ENCODE measurements at regions not wholly inside any gene's neighbourhood (a gene's known extent, or its start where the extent isn't known, plus 50 kb on each side); places are given as distances from the start of the nearest gene placed in this dataset.

- Histone ChIP-seq H3K4me1 (ENCODE audit: control insufficient read depth in 1 of 2, extremely low read depth in 1 of 2, insufficient read depth in 2 of 2, low read length in 2 of 2) (no peaks in the 10 kb centered on the region), H3K36me3 (ENCODE audit: control insufficient read depth in 2 of 2, extremely low read depth in 1 of 2, insufficient read depth in 1 of 2, low read length in 1 of 2) (no peaks in the 10 kb centered on the region), H3K27me3 (replicated peaks in 1 of 2; ENCODE audit: control insufficient read depth in 2 of 2, extremely low read depth in 1 of 2, insufficient read depth in 2 of 2, low read length in 1 of 2) (no peaks in the 10 kb centered on the region), H3K4me3 (ENCODE audit: control insufficient read depth in 1 of 2, extremely low read depth in 1 of 2, low read length in 1 of 2) (no peak overlapping the region), H3K27ac (ENCODE audit: low read length) (no peak overlapping the region), H3K9me3 (no peaks in the 10 kb centered on the region)
- Mint-ChIP-seq H3K9me3 (no peaks in the 10 kb centered on the region), H3K27ac (no peak overlapping the region), H3K4me3 (no peak overlapping the region), H3K27me3 (no peaks in the 10 kb centered on the region), H3K36me3 (no peaks in the 10 kb centered on the region), H3K4me1 (no peaks in the 10 kb centered on the region)
- WGBS (ENCODE audit: insufficient coverage), result 83% methylated on average over 3 of the region's 3 CpGs
- CTCF ChIA-PET, result no interaction called here
- DNase-seq (no peak), ATAC-seq (replicated peaks in 1 of 4) (no peak)
- POLR2A ChIA-PET, result no interaction called here
Observed at GRCh38 chr12:13801543-13801942, 179.9 kb downstream of the GRIN2B start.

- peaks cover 0 to 7% (median 7%) of the 10 kb centered on the region in 3 donors for H3K9me3 Mint-ChIP-seq
- H3K27me3 Mint-ChIP-seq, result no peaks in the 10 kb centered on the region
- Histone ChIP-seq H3K4me1 (ENCODE audit: control insufficient read depth in 1 of 2, extremely low read depth in 1 of 2, insufficient read depth in 2 of 2, low read length in 2 of 2) (no peaks in the 10 kb centered on the region), H3K27ac (ENCODE audit: low read length) (no peak overlapping the region), H3K4me3 (ENCODE audit: control insufficient read depth in 1 of 2, extremely low read depth in 1 of 2, low read length in 1 of 2) (no peak overlapping the region), H3K27me3 (replicated peaks in 1 of 2; ENCODE audit: control insufficient read depth in 2 of 2, extremely low read depth in 1 of 2, insufficient read depth in 2 of 2, low read length in 1 of 2) (no peaks in the 10 kb centered on the region), H3K36me3 (ENCODE audit: control insufficient read depth in 2 of 2, extremely low read depth in 1 of 2, insufficient read depth in 1 of 2, low read length in 1 of 2) (no peaks in the 10 kb centered on the region), H3K9me3 (no peaks in the 10 kb centered on the region)
- DNase-seq, result no peak
- H3K4me3 Mint-ChIP-seq, result no peak overlapping the region
- no peak for ATAC-seq (replicated peaks in 1 of 4)
- ChIA-PET CTCF (no interaction called here), POLR2A (no interaction called here)
- whole genome bisulfite sequencing (ENCODE audit: insufficient coverage), result 44% methylated on average over 1 of the region's 3 CpGs
- no peaks in the 10 kb centered on the region for H3K4me1 Mint-ChIP-seq
- no peak overlapping the region for H3K27ac Mint-ChIP-seq
- no peaks in the 10 kb centered on the region for H3K36me3 Mint-ChIP-seq
Observed at GRCh38 chr12:13799574-13799973, 181.8 kb downstream of the GRIN2B start.

DNA sequence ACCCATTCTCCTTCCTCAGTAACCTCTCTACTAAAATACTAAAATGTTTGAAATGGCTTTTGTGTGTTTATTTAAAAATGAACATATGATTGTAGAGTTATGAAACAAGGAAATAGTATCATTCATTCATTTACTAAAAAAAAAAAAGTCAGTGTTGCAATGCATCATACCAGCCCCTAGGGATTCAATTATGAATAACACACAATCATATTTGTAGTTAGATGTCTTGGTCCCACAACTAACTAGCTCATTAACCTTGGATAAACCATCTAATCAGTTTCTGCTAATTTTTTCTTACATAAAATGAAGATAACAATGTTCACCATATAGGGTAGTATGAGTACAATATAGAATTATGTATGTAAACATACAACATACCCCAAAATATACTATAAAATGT, 183.2 kb downstream of the GRIN2B start:
- ATAC-seq (replicated peaks in 1 of 4) (no peak), DNase-seq (no peak)
- Histone ChIP-seq H3K9me3 (no peaks in the 10 kb centered on the region), H3K4me3 (ENCODE audit: control insufficient read depth in 1 of 2, extremely low read depth in 1 of 2, low read length in 1 of 2) (no peak overlapping the region), H3K27ac (ENCODE audit: low read length) (no peak overlapping the region), H3K27me3 (replicated peaks in 1 of 2; ENCODE audit: control insufficient read depth in 2 of 2, extremely low read depth in 1 of 2, insufficient read depth in 2 of 2, low read length in 1 of 2) (no peaks in the 10 kb centered on the region), H3K36me3 (ENCODE audit: control insufficient read depth in 2 of 2, extremely low read depth in 1 of 2, insufficient read depth in 1 of 2, low read length in 1 of 2) (no peaks in the 10 kb centered on the region), H3K4me1 (ENCODE audit: control insufficient read depth in 1 of 2, extremely low read depth in 1 of 2, insufficient read depth in 2 of 2, low read length in 2 of 2) (no peaks in the 10 kb centered on the region)
- Mint-ChIP-seq H3K4me3 (no peak overlapping the region), H3K4me1 (no peaks in the 10 kb centered on the region), H3K36me3 (no peaks in the 10 kb centered on the region), H3K27me3 (no peaks in the 10 kb centered on the region), H3K27ac (no peak overlapping the region), H3K9me3 (peaks cover 0 to 10% (median 7%) of the 10 kb centered on the region in 3 donors)
- ChIA-PET CTCF (interaction anchor here in 1 of 2 donors (0.6 kb wide), 1 partner anchor 65 kb away, joined by 3 read pairs; no protein-coding TSS in a partner anchor), POLR2A (no interaction called here)

GRCh38 chr12:13794706-13795105, 186.7 kb downstream of the GRIN2B start:
- Mint-ChIP-seq H3K36me3 (no peaks in the 10 kb centered on the region), H3K27ac (no peak overlapping the region), H3K9me3 (peaks cover 0 to 10% (median 7%) of the 10 kb centered on the region in 3 donors), H3K27me3 (peaks cover 2 to 3% of the 10 kb centered on the region in 2 donors), H3K4me1 (no peaks in the 10 kb centered on the region), H3K4me3 (no peak overlapping the region)
- POLR2A ChIA-PET, result no interaction called here
- Histone ChIP-seq H3K4me3 (ENCODE audit: control insufficient read depth in 1 of 2, extremely low read depth in 1 of 2, low read length in 1 of 2) (no peak overlapping the region), H3K4me1 (ENCODE audit: control insufficient read depth in 1 of 2, extremely low read depth in 1 of 2, insufficient read depth in 2 of 2, low read length in 2 of 2) (no peaks in the 10 kb centered on the region), H3K27me3 (replicated peaks in 1 of 2; ENCODE audit: control insufficient read depth in 2 of 2, extremely low read depth in 1 of 2, insufficient read depth in 2 of 2, low read length in 1 of 2) (no peaks in the 10 kb centered on the region), H3K36me3 (ENCODE audit: control insufficient read depth in 2 of 2, extremely low read depth in 1 of 2, insufficient read depth in 1 of 2, low read length in 1 of 2) (no peaks in the 10 kb centered on the region), H3K9me3 (no peaks in the 10 kb centered on the region), H3K27ac (ENCODE audit: low read length) (no peak overlapping the region)
- 69% methylated on average over 2 of the region's 2 CpGs for WGBS (ENCODE audit: insufficient coverage)
- DNase-seq, result no peak
- ATAC-seq (replicated peaks in 1 of 4), result no peak
- CTCF ChIA-PET, result interaction anchor here in 1 of 2 donors (0.6 kb wide), 1 partner anchor 1334 kb away, joined by 4 read pairs; no protein-coding TSS in a partner anchor

DNA sequence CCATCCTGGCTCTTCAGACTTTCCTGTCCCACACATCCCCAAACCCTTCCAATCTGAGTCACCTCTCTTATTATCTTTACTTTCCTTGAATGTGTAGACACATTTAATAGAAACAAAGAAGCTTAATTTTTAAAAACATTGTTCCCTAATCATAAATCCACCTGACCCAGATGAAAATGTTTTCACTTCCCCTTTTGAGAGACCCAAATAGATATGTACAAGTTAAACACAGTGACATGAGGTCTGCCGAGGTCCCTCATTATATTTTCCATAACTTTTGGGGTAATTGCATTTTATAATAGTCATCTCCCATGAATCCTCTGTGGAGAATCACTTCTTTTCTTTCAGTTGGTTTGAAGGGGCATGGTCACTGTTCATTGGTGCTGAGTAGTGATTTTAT, 191.1 kb downstream of the GRIN2B start:
- no peak overlapping the region for H3K27ac ChIP-seq (ENCODE audit: low read length)
- Mint-ChIP-seq H3K27me3 (peaks cover 6% of the 10 kb centered on the region in 2 donors), H3K36me3 (no peaks in the 10 kb centered on the region), H3K27ac (no peak overlapping the region), H3K4me1 (no peaks in the 10 kb centered on the region), H3K9me3 (peaks cover 3 to 8% (median 4%) of the 10 kb centered on the region in 3 donors), H3K4me3 (no peak overlapping the region)
- H3K9me3 ChIP-seq, result no peaks in the 10 kb centered on the region
- ChIA-PET CTCF (no interaction called here), POLR2A (no interaction called here)
- no peaks in the 10 kb centered on the region for H3K4me1 ChIP-seq (ENCODE audit: control insufficient read depth in 1 of 2, extremely low read depth in 1 of 2, insufficient read depth in 2 of 2, low read length in 2 of 2)
- H3K36me3 ChIP-seq (ENCODE audit: control insufficient read depth in 2 of 2, extremely low read depth in 1 of 2, insufficient read depth in 1 of 2, low read length in 1 of 2), result no peaks in the 10 kb centered on the region
- no peak for ATAC-seq (replicated peaks in 1 of 4)
- H3K27me3 ChIP-seq (replicated peaks in 1 of 2; ENCODE audit: control insufficient read depth in 2 of 2, extremely low read depth in 1 of 2, insufficient read depth in 2 of 2, low read length in 1 of 2), result no peaks in the 10 kb centered on the region
- WGBS (ENCODE audit: insufficient coverage), result no CpG with 5 or more reads among the region's 1 CpG
- DNase-seq, result no peak
- no peak overlapping the region for H3K4me3 ChIP-seq (ENCODE audit: control insufficient read depth in 1 of 2, extremely low read depth in 1 of 2, low read length in 1 of 2)

DNA sequence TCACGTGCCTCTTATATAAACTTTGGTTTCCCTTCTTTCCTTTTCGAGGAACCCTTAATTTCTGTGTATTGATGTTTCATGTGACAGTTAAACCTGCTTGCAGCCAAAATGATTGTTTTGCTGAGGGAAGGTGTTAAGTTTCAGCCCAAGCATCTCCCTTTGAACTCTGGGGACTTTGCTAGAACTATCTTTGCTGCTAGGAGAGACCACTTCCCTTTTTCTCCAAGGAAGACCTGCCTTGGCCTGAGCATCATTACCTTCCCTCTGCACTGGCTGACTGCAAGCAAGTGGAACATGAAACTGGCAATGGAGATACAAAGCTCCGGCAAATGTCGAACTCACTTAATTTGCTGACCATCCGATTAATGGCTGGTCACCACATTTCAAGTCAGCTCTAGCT, 192.8 kb downstream of the GRIN2B start:
- DNase-seq, result no peak
- no peak overlapping the region for H3K27ac ChIP-seq (ENCODE audit: low read length)
- no peaks in the 10 kb centered on the region for H3K27me3 ChIP-seq (replicated peaks in 1 of 2; ENCODE audit: control insufficient read depth in 2 of 2, extremely low read depth in 1 of 2, insufficient read depth in 2 of 2, low read length in 1 of 2)
- Mint-ChIP-seq H3K27me3 (peaks cover 7% of the 10 kb centered on the region in 2 donors), H3K4me1 (no peaks in the 10 kb centered on the region), H3K36me3 (no peaks in the 10 kb centered on the region), H3K4me3 (no peak overlapping the region), H3K27ac (no peak overlapping the region), H3K9me3 (peaks cover 0 to 4% (median 0%) of the 10 kb centered on the region in 3 donors)
- no peak for ATAC-seq (replicated peaks in 1 of 4)
- ChIA-PET CTCF (no interaction called here), POLR2A (no interaction called here)
- H3K36me3 ChIP-seq (ENCODE audit: control insufficient read depth in 2 of 2, extremely low read depth in 1 of 2, insufficient read depth in 1 of 2, low read length in 1 of 2), result no peaks in the 10 kb centered on the region
- no peaks in the 10 kb centered on the region for H3K9me3 ChIP-seq
- 60% methylated on average over 5 of the region's 5 CpGs for WGBS (ENCODE audit: insufficient coverage)
- H3K4me1 ChIP-seq (ENCODE audit: control insufficient read depth in 1 of 2, extremely low read depth in 1 of 2, insufficient read depth in 2 of 2, low read length in 2 of 2), result no peaks in the 10 kb centered on the region
- no peak overlapping the region for H3K4me3 ChIP-seq (ENCODE audit: control insufficient read depth in 1 of 2, extremely low read depth in 1 of 2, low read length in 1 of 2)

DNA sequence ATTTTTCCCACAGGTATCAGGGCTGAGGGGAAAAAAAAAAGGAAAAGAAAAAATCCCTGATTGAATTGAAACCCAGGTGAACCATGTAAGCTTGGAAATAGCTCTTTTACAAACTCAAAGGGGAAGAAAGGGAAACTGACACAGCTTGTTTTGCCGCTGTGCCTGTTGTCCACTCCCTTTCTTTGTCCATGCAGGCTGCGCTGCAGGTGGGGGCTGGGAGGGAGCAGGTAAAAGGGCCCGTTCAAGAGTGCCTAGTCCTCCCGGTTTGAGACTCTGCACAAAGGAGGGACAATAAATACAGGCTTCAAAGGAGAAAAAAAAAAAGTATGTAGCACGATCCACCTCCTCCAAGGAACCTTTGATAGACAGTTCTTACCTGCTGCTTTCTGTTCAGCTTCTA, 194.8 kb downstream of the GRIN2B start:
- H3K9me3 Mint-ChIP-seq, result peaks cover 0 to 10% (median 0%) of the 10 kb centered on the region in 3 donors
- CTCF ChIA-PET, result interaction anchor here in 1 of 2 donors (0.5 kb wide), 1 partner anchor 48 kb away, joined by 3 read pairs; no protein-coding TSS in a partner anchor
- WGBS (ENCODE audit: insufficient coverage), result 80% methylated on average over 1 of the region's 5 CpGs

More for the DNA sequence above, 194.8 kb downstream of the GRIN2B start:
- H3K9me3 ChIP-seq, result no peaks in the 10 kb centered on the region
- POLR2A ChIA-PET, result no interaction called here
- no peak overlapping the region for H3K4me3 ChIP-seq (ENCODE audit: control insufficient read depth in 1 of 2, extremely low read depth in 1 of 2, low read length in 1 of 2)
- no peaks in the 10 kb centered on the region for H3K4me1 Mint-ChIP-seq
- H3K27ac Mint-ChIP-seq, result no peak overlapping the region
- no peaks in the 10 kb centered on the region for H3K36me3 Mint-ChIP-seq
- no peak overlapping the region for H3K4me3 Mint-ChIP-seq
- no peak for DNase-seq
- peaks cover 5 to 13% of the 10 kb centered on the region in 2 donors for H3K27me3 Mint-ChIP-seq
- H3K27ac ChIP-seq (ENCODE audit: low read length), result no peak overlapping the region
- H3K4me1 ChIP-seq (ENCODE audit: control insufficient read depth in 1 of 2, extremely low read depth in 1 of 2, insufficient read depth in 2 of 2, low read length in 2 of 2), result no peaks in the 10 kb centered on the region
- no peak for ATAC-seq (replicated peaks in 1 of 4)
- H3K27me3 ChIP-seq (replicated peaks in 1 of 2; ENCODE audit: control insufficient read depth in 2 of 2, extremely low read depth in 1 of 2, insufficient read depth in 2 of 2, low read length in 1 of 2), result no peaks in the 10 kb centered on the region
- H3K36me3 ChIP-seq (ENCODE audit: control insufficient read depth in 2 of 2, extremely low read depth in 1 of 2, insufficient read depth in 1 of 2, low read length in 1 of 2), result no peaks in the 10 kb centered on the region
